NCI-H774 (cell line): ENCODE measurements at regions not wholly inside any gene's neighbourhood (a gene's known extent, or its start where the extent isn't known, plus 50 kb on each side); places are given as distances from the start of the nearest gene placed in this dataset.

Experiments used
- DNase-seq: peaks from one replicate; lab custom pipeline; 2025; lab: John Stamatoyannopoulos, UW

GRCh38 chr20:60480950-60481742 lies 522.9 kb downstream of the CDH26 start:
- DNase-seq = no peak

- no peak for DNase-seq
These were observed 523.5 kb downstream of the CDH26 start for GRCh38 chr20:60481743-60482133.

- DNase-seq = no peak
These were observed 524.2 kb downstream of the CDH26 start for GRCh38 chr20:60482221-60483008.

DNA sequence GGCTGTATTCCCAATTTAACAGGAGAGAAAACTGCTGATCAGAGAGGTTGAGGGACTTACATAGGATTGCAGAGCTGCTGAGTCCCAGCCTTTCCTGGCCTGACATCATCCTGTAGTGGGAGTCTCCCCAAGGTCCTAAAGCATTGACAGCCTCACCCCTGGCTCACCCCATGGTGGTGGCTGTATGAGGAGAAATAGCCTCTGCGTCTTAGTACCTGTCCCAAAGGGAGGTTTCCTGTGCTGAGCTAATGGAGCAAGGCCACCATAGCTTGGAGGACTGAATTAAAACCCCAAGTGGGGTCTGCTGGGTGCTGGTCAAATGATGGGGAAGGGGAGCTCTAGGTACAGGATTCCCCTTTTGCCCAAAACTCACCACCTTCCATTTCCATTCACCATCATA lies 525.1 kb downstream of the CDH26 start:
- no peak for DNase-seq

DNA sequence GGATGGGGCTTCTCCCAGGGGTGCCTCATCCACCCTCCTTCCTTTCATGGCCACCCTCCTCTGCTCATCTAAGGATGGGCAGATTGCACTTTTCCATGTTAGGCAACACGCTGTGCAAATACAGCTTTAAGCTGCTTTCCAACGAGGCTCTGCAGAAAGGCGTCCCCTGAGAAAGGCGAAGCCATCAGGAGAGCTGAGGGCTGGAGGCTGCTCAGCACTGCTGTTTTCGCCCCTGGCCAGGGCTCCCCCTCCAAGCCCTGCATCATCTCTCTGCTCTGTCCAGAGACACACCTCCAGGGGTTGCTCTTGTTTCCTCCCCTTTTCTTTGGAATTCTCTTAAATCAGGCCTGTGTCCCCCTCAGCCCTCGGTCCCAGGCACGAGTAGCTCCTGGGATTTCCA lies 526.1 kb downstream of the CDH26 start:
- DNase-seq = no peak

DNA sequence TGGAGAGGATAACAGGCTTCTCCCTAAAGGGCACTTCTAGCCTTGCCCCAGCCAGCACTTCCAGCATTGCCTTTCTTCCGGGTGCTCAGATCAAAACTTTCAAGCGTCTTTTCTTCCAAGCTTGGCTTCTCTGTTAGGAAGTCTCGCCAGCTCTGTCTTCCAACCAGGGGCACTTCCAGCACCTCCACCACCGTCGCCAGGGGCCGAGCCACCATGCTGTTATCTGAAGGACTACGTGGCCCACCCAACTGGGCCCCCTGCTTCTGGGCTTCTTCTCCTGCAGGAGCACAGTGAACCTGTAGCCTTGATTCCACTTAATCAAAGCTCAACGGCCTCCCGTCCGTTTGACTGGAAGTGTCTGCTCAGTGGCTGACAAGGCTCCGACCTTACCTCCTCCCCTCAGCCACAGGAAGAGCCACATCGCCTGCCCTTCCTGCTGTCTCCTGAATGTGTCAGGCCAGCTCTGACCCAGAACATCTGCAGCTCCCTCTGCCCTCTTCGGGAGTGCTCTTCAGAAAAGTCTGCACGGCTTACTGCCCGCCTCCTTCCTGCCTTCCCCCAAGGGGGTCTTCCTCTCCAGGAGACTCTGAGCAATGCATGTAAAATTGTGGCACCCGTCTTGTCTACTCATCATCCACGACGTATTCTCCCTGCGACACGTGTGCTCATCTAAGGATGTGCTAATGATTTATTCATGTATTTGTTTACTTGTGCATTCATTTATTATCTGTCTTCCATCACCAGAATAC lies 527.0 kb downstream of the CDH26 start:
- DNase-seq = no peak

- DNase-seq = no peak
These were observed 528.1 kb downstream of the CDH26 start for GRCh38 chr20:60486315-60486714.

DNA sequence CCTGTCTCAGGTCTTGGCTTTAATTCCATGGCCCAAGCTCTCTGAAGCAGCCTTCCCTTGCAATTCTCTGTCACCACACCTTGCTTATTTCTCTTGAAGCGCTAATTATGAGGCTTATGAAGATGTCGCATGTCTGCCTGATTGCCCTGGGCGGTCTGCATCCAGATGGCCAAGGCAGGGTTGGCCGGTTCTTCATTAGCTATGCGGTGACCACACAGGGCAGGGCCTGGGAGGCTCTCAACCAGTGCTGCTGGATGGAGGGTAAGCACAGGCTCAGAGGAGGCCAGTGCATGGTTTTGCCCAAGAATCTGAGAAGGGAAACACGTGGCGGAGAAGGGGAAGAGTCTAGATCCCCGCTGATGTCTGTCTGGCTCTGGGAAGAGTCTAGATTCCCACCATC lies 528.7 kb downstream of the CDH26 start:
- DNase-seq = no peak

- no peak for DNase-seq
These were observed 532.2 kb downstream of the CDH26 start for GRCh38 chr20:60490217-60491050.

DNA sequence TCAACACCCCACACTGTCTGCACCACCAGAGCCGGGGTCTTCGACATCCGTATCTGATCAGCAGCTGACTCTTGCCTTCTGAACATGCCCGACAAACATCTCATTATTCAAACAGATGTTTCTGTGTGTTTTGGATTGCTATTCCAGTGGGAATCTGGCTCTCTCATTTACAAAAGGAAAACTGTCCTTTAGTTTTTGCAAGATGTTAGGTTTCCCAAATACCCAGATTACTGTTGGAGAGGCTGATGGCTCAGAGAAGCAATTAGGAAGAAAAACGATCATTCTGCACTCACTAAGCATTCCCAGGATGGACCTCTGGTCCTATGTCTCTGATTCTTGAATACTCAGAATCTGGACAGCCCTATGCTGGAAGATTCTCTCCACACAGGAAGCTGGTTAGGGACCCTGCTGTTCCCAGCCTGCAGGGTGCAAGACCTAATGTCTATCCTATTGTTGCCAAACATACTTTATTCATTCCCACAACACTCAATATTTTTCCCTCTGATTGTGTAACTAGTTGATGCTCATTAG lies 532.9 kb downstream of the CDH26 start:
- no peak for DNase-seq

DNA sequence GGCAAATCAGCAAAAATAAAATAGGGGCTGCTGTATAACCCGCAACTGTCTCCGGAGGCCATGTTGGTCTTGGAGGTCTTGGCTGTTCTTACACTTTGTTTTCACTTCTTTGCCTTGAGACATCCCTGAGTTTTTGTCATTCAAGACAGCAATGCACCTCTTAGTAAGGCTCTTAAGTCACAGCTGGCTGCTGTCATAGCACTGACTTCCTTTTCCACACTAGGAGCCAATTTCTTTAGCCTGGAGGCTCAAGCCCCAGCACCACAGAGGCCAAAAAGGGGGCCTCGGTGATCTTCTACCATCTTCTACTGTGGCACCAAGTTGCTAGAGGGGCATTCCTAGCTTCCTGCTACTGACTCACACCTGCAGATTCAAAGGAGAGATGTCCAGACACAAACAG lies 536.3 kb downstream of the CDH26 start:
- DNase-seq = no peak

DNA sequence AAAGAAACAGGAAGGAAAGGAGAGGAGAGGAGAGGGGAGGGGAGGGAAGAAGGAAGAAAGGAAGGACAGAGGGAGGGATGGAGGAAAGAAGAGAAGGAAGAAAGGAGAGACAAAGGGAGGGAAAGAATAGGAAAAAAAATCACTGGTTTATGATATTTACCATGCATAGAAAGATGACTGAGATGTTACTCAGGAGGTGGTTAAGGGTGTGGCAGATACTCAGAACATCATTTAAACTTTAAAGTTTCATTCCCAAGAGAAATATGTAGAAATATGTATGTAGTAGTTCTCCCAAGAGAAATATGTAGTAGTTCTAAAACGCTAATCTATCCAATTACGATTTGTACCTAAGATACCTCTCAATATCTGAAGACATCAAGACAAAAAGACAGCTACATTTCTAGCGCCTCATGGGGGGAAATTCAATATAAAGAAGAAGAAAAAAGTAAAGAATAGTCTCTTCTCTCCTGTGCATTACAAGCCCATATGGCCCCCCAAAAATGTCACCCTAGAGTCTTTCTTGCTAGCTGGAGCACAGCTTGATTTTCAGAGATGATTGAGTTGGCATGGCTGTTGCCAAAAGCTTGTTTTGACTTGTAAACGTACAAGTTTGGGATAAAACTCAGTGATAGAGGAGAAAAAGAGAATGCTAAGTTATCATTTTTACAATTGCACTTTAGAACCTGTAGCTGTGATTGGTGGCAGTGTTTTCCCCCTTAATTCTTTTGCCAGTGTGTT lies 539.2 kb downstream of the CDH26 start:
- no peak for DNase-seq

DNA sequence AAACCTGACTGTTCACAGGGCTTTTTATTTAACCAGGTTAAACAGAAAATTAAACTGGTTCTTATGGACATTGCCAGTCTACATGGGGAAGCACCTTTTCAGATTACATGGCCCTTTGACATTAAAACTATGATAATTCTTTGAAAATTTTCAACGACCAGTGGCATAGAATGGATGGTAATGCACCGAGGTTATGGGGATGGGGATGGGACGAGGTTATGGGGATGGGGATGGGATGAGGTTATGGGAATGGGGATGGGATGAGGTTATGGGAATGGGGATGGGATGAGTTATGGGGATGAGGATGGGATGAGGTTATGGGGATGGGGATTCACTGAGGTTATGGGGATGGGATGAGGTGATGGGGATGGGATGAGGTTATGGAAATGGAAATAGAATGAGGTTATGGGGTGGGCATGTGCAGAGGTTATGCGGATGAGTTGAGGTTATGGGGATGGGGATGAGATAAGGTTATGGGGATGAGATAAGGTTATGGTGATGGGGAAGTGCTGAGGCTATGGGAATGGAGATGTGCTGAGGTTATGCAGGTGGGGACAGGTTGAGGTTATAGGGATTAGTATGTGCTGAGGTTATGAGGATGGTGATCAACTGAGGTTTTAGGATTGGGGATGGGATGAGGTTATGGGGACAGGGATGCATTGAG lies 541.9 kb downstream of the CDH26 start:
- no peak for DNase-seq

- DNase-seq = no peak
These were observed 542.8 kb downstream of the CDH26 start for GRCh38 chr20:60501048-60501447.

DNA sequence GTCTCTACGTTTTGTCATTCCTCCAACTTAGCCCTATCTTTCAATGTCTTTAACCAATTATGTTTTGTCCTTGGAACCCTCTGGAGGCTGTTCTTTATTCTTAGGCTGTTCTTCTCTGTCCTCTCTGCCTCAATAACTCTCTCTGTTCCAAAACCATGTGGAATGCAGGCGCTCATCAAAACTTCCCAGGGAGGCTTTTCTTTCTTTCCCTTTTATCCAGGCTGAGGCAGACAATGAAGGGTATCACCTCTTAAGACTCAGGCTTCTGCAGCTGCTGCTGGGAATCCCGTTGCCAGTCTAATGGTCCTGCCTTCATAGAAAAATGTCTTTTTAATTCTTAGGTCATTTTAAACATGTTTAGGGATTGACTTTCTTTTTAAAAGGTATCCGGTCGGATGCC lies 544.7 kb downstream of the CDH26 start:
- DNase-seq = no peak

DNA sequence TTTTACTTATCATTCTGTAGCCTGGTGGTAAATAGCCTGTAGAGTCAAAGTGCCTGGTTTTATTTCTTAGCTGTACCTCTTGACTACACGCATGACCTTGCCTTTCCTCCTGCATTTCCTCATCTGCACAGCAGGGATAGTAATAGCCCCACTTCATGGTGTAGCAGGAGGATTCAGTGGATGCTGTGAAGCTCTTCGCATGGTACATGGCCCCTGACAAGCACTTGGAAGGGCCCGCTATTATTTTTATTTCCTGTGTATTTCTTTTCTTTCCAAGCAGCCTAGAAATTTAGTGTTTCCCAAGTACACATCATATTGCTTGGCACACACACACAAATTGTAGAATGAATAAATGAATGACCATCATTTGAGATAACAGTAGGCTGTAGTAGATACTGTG lies 547.2 kb downstream of the CDH26 start:
- no peak for DNase-seq

DNA sequence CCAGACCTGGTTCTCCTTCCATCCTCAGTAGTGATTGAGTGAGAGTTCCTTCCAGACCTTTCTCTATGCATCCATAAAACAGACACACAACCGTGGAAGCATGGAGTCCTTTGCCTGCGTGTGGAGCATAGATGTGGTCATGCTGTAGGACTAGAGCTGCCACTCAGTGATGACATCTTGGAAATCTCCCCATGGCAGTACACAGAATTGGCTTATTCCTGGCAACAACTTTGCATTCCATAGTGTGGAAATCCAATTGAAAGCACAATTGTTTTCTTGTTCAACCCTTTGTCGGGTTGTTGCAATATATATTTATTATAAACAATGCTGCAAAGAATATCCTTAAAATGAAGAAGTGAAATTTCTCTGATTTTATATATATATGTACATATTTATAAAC lies 547.8 kb downstream of the CDH26 start:
- no peak for DNase-seq

DNA sequence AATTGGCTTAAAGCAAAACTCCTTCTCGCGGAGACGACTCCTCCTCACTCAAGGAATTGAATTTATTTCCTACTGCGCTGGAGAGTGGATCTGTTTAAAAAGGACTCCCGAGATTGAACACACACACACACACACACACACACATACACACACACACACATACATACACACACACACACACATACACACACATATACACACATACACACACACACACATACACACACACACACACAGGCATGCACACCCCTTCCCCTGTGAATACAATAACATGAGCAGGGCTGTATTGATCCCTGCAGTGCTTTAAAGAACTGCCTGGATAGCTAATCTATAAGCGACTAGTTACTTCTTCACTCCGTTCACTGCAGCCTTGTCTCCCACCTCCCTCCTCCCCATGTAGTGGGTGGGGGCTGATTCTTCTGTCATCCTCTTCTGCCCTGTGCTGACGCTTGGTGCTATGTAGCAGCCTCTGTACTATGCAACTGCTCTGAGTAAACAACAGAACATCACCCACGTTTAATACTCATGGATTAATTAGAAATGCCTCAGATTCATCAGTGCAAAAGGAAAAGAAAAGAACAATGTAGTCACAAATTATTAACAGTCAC lies 549.0 kb downstream of the CDH26 start:
- DNase-seq = no peak

- DNase-seq = no peak
These were observed 551.2 kb downstream of the CDH26 start for GRCh38 chr20:60509407-60509806.

- DNase-seq = no peak
These were observed 552.1 kb downstream of the CDH26 start for GRCh38 chr20:60510356-60510755.
